ENCODE measurements at regions not wholly inside any gene's neighbourhood (a gene's known extent, or its start where the extent isn't known, plus 50 kb on each side); places are given as distances from the start of the nearest gene placed in this dataset.
"Not testable (repeated sequence)": the region's sequence is repeated elsewhere in the genome, so short reads cannot be mapped to it uniquely, and the experiment has no call there.

DNA sequence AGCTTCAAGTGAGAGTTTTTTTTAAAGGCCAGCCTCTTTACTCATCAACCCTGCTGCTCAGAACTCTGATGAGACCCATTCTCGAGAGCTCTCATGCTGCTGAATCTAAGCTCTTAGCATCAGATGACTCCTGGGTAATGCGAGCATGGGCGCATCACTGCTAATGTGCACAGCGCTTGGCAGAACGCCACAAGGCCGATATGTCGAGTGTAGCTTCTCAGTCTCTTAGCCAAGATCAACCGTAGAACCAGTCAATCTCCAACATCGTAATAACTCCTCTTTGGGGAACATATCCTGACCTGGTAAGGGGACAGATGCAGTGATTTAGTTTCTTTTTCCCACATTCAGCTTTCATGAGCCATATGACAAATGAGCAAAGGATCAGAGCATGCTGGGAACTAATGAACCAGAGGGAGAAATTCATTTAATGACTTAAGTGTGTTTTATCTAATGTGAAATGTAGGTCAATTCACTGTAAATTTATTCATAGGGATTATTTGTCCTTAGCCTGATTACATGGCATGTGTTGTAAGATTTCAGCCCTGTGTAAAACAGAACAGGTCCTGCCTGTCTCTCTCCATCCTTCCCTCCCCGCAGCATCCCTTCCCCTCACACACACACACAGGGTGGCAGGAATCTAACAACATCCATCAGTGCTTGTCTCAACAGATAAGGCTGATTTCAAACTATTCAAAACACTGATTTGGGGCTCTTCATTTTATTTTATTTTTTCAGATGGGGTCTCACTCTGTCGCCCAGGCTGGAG lies 195.4 kb upstream of the C2CD4B start:
- no peaks in the 10 kb centered on the region for H3K36me3 Mint-ChIP-seq (ENCODE audit: low read depth)
- intact Hi-C loops (cut with micrococcal nuclease): no loop called here
- no peak for DNase-seq
- H3K4me3 Mint-ChIP-seq: no peak overlapping the region
- H3K27me3 Mint-ChIP-seq (ENCODE audit: low read depth): peaks cover 14% of the 10 kb centered on the region
- H3K4me1 Mint-ChIP-seq (ENCODE audit: low read depth): no peaks in the 10 kb centered on the region
- CTCF ChIA-PET: no interaction called here
- H3K9me3 Mint-ChIP-seq: no peaks in the 10 kb centered on the region
- no peak overlapping the region for H3K27ac Mint-ChIP-seq

DNA sequence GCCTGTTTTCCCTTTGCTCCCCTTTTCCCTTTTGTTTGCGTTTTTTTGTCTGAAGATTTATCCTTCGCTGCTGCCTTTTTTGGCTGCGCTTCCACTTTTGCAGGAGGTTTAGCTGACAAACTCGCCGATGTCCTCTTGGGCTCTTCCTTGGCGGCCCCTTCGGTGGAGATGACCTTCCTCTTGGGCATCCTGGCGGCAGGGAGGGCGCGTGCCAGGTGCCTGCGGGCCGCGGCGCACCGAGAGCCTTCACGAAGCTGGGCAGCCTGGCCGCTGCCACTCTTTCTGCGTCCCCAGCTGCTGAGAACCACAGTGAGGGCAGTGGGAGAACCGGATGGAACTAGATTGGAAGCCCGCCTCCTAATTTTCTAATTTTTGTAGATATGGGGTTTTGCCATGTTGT lies 197.1 kb upstream of the C2CD4B start:
- no peaks in the 10 kb centered on the region for H3K36me3 Mint-ChIP-seq (ENCODE audit: low read depth)
- H3K4me3 Mint-ChIP-seq: no peak overlapping the region
- H3K4me1 Mint-ChIP-seq (ENCODE audit: low read depth): no peaks in the 10 kb centered on the region
- CTCF ChIA-PET: no interaction called here
- intact Hi-C loops (cut with micrococcal nuclease): no loop called here
- no peaks in the 10 kb centered on the region for H3K9me3 Mint-ChIP-seq
- peaks cover 19% of the 10 kb centered on the region for H3K27me3 Mint-ChIP-seq (ENCODE audit: low read depth)
- no peak overlapping the region for H3K27ac Mint-ChIP-seq
- no peak for DNase-seq

DNA sequence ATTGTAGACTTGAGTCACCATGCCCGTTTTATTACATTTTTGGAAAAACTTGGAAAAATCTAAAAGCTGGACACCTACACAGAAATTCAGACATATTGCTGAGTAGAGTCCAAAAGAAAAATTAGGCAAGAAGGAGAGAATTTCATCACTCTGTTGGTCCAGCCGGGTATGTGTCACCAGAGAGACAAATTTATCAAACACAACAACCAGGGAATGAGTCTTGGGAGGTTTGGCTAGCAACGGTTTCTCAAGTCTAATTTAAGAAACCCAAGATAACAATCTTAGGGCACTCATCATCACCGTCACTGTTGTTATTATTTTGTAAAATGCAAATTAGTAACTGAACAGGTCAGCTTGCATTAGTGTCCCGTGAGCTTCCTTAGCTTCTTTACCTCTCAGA lies 197.5 kb upstream of the C2CD4B start:
- Mint-ChIP-seq H3K36me3 (ENCODE audit: low read depth) (no peaks in the 10 kb centered on the region), H3K27ac (no peak overlapping the region), H3K4me1 (ENCODE audit: low read depth) (no peaks in the 10 kb centered on the region), H3K9me3 (no peaks in the 10 kb centered on the region), H3K27me3 (ENCODE audit: low read depth) (peaks cover 20% of the 10 kb centered on the region), H3K4me3 (no peak overlapping the region)
- intact Hi-C loops (cut with micrococcal nuclease): no loop called here
- CTCF ChIA-PET: no interaction called here
- no peak for DNase-seq

DNA sequence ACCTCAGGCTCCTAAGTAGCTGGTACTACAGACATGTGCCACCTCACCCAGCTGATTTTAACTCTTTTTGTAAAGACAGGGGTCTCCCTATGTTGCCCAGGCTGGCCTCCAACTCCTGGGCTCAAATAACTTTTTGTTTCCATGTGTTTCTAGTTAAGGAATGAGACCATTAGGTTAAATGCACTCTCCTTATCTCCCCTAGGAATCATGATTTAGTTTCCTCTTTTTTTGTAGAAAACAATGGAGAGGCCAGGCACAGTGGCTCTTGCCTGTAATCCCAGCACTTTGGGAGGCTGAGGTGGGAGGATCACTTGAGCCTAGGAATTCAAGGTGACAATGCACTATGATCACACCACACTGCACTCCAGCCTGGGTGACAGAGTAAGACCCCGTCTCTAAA lies 198.8 kb upstream of the C2CD4B start:
- DNase-seq: no peak
- no peaks in the 10 kb centered on the region for H3K9me3 Mint-ChIP-seq
- H3K4me3 Mint-ChIP-seq: no peak overlapping the region
- intact Hi-C loops (cut with micrococcal nuclease): no loop called here
- H3K27me3 Mint-ChIP-seq (ENCODE audit: low read depth): peaks cover 20% of the 10 kb centered on the region
- no peaks in the 10 kb centered on the region for H3K36me3 Mint-ChIP-seq (ENCODE audit: low read depth)
- CTCF ChIA-PET: no interaction called here
- H3K4me1 Mint-ChIP-seq (ENCODE audit: low read depth): no peaks in the 10 kb centered on the region
- H3K27ac Mint-ChIP-seq: no peak overlapping the region

DNA sequence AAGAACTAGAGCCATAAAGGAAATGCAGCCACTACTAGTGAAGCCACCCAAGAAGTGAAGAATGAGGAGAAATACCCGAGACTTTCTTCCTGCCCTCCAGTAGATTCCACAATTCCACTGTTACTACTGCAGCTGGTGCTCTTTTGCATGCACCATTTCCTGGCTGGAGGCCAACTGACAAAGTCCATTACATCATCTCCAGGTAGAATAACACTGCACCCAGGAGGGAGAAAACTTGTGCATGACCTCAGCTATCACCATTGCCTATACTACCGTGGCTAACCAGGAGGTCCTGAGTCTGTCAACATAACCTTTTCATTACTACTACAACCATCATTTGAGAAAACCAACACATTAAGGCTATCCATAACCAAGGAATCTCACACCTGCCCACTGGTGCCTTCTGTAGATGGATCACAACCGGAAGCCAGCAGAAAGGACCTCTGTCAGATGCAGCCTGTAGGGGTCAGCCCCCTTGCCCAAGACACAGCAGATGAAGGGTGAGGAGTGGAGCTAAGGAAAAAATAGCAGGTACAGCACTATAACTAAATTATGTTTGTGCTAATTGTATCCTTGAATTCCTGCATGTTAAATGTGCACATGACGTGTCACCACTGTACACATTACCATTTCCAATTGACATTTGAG lies 200.8 kb upstream of the C2CD4B start:
- Mint-ChIP-seq H3K36me3 (ENCODE audit: low read depth) (no peaks in the 10 kb centered on the region), H3K4me3 (no peak overlapping the region), H3K9me3 (no peaks in the 10 kb centered on the region), H3K27ac (no peak overlapping the region), H3K27me3 (ENCODE audit: low read depth) (peaks cover 22% of the 10 kb centered on the region), H3K4me1 (ENCODE audit: low read depth) (no peaks in the 10 kb centered on the region)
- intact Hi-C loops (cut with micrococcal nuclease): no loop called here
- no peak for DNase-seq
- CTCF ChIA-PET: no interaction called here

DNA sequence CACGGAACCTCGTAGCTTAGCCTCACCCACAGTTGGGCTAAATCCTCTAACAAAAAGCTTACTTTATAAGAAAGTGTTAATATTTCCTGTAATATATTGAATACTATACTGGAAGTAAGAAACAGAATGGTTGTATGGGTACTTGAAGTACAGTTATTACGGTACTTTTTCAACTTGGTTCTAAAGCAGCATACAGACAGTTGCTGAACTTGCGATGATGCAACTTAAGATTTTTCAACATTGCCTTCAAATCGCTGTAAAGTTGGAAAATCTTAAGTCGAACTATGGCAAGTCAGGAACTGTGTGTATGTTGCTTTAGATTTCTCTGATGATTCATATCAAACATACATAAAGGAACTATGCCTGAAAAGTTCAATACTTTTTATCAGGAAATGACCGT lies 204.4 kb upstream of the C2CD4B start:
- no peak for DNase-seq
- CTCF ChIA-PET: interaction anchor here (0.6 to 1.5 kb wide), 2 partner anchors 22 to 63 kb away, joined by 3 to 5 read pairs; no protein-coding TSS in a partner anchor
- Mint-ChIP-seq H3K36me3 (ENCODE audit: low read depth) (no peaks in the 10 kb centered on the region), H3K4me1 (ENCODE audit: low read depth) (no peaks in the 10 kb centered on the region), H3K27ac (no peak overlapping the region), H3K9me3 (no peaks in the 10 kb centered on the region), H3K27me3 (ENCODE audit: low read depth) (peaks cover 21% of the 10 kb centered on the region), H3K4me3 (no peak overlapping the region)
- intact Hi-C loops (cut with micrococcal nuclease): no loop called here

DNA sequence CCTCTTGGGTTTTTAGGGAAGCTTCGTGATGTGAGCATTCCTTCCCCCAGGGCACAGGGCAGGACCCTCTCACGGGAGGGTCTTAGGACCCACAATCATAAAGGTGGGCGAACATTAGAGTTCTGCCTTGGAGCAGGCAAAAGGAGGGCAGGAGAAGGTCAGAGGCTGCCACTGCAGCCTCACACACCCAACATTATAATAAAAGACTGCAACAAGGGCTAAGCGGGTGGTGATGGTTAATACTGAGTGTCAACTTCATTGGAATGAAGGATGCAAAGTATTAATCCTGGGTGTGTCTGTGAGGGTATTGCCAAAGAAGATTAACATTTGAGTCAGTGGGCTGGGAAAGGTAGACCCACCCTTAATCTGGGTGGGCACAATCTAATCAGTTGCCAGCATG lies 206.6 kb upstream of the C2CD4B start:
- H3K4me1 Mint-ChIP-seq (ENCODE audit: low read depth); DNase-seq; H3K36me3 Mint-ChIP-seq (ENCODE audit: low read depth); H3K9me3 Mint-ChIP-seq; intact Hi-C loops (cut with micrococcal nuclease); H3K27ac Mint-ChIP-seq; H3K4me3 Mint-ChIP-seq; CTCF ChIA-PET: not testable (repeated sequence)
- peaks cover 18% of the 10 kb centered on the region for H3K27me3 Mint-ChIP-seq (ENCODE audit: low read depth)

DNA sequence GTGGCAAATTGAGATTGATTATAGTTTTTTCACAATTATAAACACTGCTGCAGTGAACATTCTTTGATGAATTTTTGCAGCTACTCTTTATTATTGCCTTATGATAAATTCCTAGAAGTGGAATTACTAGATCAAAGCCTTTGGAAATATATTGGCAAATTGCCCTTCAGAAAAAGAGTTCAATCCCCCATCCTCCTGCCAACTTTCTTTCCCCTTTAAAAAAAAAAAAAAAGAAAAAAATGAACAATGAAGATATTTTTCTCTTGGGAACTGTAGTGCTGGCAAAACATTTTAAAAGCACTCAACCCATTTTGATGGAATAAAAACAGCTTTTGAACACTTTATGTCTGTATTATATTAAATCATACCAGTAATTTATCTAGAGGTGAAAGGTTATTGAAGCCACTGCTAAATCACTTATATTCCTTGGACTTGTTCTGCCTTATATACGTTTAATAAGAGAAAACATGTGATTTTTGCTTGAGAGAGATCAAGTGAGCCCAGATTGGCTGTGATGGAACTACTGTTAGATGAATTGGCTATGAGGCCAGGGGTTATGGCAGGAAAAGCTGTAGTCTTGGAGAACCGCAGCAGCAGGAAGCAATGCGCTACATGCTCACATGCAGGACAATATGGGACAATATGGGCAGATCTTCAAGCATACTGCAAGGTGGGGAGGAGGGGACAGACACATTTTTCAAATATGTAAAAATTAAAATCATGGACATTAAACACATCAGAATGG lies 212.8 kb upstream of the C2CD4B start:
- H3K4me1 Mint-ChIP-seq (ENCODE audit: low read depth): no peaks in the 10 kb centered on the region

DNA sequence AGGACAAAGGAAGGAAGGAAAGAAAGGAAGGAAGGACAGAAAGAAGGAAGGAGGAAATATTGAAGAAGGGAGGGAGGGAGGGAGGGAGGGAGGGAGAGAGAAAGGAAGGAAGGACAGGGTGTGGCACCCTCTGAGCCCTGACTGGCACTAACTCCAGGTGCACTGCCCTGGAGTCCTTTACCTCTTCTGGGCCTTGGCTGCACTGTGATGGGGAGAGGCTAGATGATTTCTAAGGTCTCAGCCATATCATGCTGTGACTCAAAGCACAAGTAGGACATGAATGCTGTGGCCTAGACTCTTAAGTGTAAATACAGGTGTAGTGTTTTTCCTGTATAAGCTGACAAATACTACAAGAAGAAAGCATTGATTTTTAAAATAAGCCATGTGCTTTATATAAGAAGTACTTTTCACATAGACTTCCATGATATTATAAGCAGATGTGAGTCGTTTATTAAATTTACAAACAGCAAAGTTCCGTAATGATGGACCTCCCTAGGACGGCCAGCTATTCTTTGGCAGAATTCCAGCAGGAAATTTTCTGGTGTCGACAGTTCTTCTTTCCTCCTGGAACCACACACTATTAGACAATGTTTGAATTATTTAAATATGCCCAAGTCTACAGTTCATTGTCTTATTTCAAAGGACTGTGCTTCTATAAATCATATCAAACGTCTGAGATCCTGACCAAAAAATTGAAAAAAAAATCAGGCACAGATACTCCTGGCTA lies 213.8 kb upstream of the C2CD4B start:
- no peaks in the 10 kb centered on the region for H3K9me3 Mint-ChIP-seq
- H3K27me3 Mint-ChIP-seq (ENCODE audit: low read depth): peaks cover 12% of the 10 kb centered on the region
- no peak overlapping the region for H3K27ac Mint-ChIP-seq
- H3K4me3 Mint-ChIP-seq: no peak overlapping the region
- CTCF ChIA-PET: interaction anchor here (1.0 kb wide), 1 partner anchor 34 kb away, joined by 4 read pairs; no protein-coding TSS in a partner anchor
- no peaks in the 10 kb centered on the region for H3K36me3 Mint-ChIP-seq (ENCODE audit: low read depth)
- intact Hi-C loops (cut with micrococcal nuclease): no loop called here
- no peaks in the 10 kb centered on the region for H3K4me1 Mint-ChIP-seq (ENCODE audit: low read depth)
- no peak for DNase-seq

More for the DNA sequence above, 212.8 kb upstream of the C2CD4B start:
- no peaks in the 10 kb centered on the region for H3K36me3 Mint-ChIP-seq (ENCODE audit: low read depth)
- intact Hi-C loops (cut with micrococcal nuclease): no loop called here
- peaks cover 10% of the 10 kb centered on the region for H3K27me3 Mint-ChIP-seq (ENCODE audit: low read depth)
- CTCF ChIA-PET: interaction anchor here (1.0 to 1.4 kb wide), 3 partner anchors 10 to 714 kb away, joined by 3 to 4 read pairs (median 4); no protein-coding TSS in a partner anchor
- DNase-seq: no peak
- H3K9me3 Mint-ChIP-seq: no peaks in the 10 kb centered on the region
- H3K27ac Mint-ChIP-seq: no peak overlapping the region
- no peak overlapping the region for H3K4me3 Mint-ChIP-seq

DNA sequence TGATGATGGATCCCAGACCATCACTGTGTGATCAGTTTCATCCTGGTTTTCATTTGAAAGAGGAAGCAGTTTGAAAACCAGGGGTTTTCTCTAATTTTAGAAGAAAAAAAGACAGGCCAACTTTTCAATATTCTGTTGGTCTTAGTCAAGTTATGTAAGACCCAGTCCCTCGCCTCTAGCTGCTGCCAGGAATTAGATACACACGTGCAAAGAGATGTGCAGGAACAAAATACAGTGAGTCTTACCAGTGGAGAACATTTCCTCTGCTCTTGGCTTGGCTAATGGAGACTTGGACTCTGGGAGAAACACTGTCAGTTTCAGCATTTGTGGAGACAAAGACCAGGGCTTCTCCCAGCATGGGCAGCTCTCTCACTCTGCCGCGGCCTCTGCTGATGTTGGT lies 214.9 kb upstream of the C2CD4B start:
- Mint-ChIP-seq H3K27me3 (ENCODE audit: low read depth) (peaks cover 12% of the 10 kb centered on the region), H3K4me1 (ENCODE audit: low read depth) (no peaks in the 10 kb centered on the region), H3K36me3 (ENCODE audit: low read depth) (no peaks in the 10 kb centered on the region), H3K4me3 (no peak overlapping the region), H3K27ac (no peak overlapping the region), H3K9me3 (no peaks in the 10 kb centered on the region)
- CTCF ChIA-PET: no interaction called here
- no peak for DNase-seq
- intact Hi-C loops (cut with micrococcal nuclease): no loop called here

DNA sequence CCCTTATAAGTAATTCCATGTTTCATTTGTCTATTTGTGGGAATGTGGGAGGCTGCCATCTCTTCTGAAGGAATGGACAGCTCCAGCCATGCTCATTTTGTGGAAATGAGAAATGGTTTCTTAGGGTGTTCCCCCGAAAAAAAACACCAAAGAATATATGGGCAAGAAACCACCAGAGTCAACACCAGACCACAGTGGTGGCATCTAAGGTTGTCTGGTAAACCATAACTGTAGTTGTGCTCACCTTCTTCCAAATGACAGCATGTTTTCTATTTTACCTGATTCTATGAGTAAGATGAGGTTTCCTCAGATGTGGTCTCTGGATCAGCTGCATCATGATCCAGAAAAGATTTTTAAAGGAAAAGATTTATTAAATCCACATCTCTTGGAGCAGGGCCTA lies 217.0 kb upstream of the C2CD4B start:
- Mint-ChIP-seq H3K9me3 (no peaks in the 10 kb centered on the region), H3K27me3 (ENCODE audit: low read depth) (peaks cover 8% of the 10 kb centered on the region), H3K4me1 (ENCODE audit: low read depth) (no peaks in the 10 kb centered on the region), H3K36me3 (ENCODE audit: low read depth) (no peaks in the 10 kb centered on the region), H3K27ac (no peak overlapping the region), H3K4me3 (no peak overlapping the region)
- CTCF ChIA-PET: no interaction called here
- intact Hi-C loops (cut with micrococcal nuclease): no loop called here
- no peak for DNase-seq

Measured in activated naive CD4-positive, alpha-beta T cell treated with anti-CD3 and anti-CD28 coated beads for 36 hours (primary cell).